HepG2 (cell line): ENCODE measurements at regions not wholly inside any gene's neighbourhood (a gene's known extent, or its start where the extent isn't known, plus 50 kb on each side); places are given as distances from the start of the nearest gene placed in this dataset.

Experiments used
- ASH2L ChIP-seq: fragments of 300-600, 200-600 bp; sonication (generic); IDR thresholded peaks from 2 replicates; pipeline ENCODE4 v1.7.0; 2017; ENCODE audit warnings: low read depth, mild to moderate bottlenecking, moderate library complexity, mixed read lengths, low read length; ENCODE audit not compliant: insufficient read length
- CBX5 ChIP-seq: sonication (generic); formaldehyde crosslinking; IDR thresholded peaks from 2 replicates; pipeline ENCODE4 v1.4.0; 2020; ENCODE audit warnings: missing genetic modification reagents, borderline replicate concordance
- EZH2 ChIP-seq: conservative IDR thresholded peaks from 2 replicates; pipeline ENCODE4 v1.6.1; 2012; ENCODE audit warnings: mild to moderate bottlenecking, low read depth, low read length, moderate library complexity
- GLI4 ChIP-seq: sonication (generic); formaldehyde crosslinking; IDR thresholded peaks from 2 replicates; pipeline ENCODE4 v1.5.1; 2020; ENCODE audit warnings: missing genetic modification reagents, mild to moderate bottlenecking, moderate library complexity, borderline replicate concordance
- MBNL3 ChIP-seq: fragments of 250-450 bp; sonication (Bioruptor Pico); conservative IDR thresholded peaks from 2 replicates; pipeline ENCODE4 v1.8.0; 2022; ENCODE audit warnings: mild to moderate bottlenecking, inconsistent platforms
- NCOR1 ChIP-seq: fragments of 200-600 bp; sonication (generic); IDR thresholded peaks from 2 replicates; pipeline ENCODE4 v1.7.0; 2017; ENCODE audit warnings: antibody characterized with exemption, low read length, borderline replicate concordance
- PITX1 ChIP-seq: sonication (generic); formaldehyde crosslinking; IDR thresholded peaks from 2 replicates; pipeline ENCODE4 v1.5.1; 2020; ENCODE audit warnings: mild to moderate bottlenecking, missing genetic modification reagents
- RBM39 ChIP-seq: fragments of 200-400 bp; formaldehyde crosslinking; IDR thresholded peaks from one replicate; pipeline ENCODE4 v1.6.1; 2018; ENCODE audit warnings: antibody characterized with exemption, mild to moderate bottlenecking, low read depth, low read length; ENCODE audit not compliant: poor library complexity, severe bottlenecking
- SIN3A ChIP-seq: IDR thresholded peaks from 2 replicates; pipeline ENCODE4 v1.6.1; 2011; ENCODE audit warnings: low read depth, mild to moderate bottlenecking, control low read depth, low read length, borderline replicate concordance
- ZKSCAN1 ChIP-seq: fragments of 150-350 bp; IDR thresholded peaks from 2 replicates; pipeline ENCODE4 v1.6.1; 2014; ENCODE audit warnings: low read length
- ZNF138 ChIP-seq: sonication (generic); formaldehyde crosslinking; IDR thresholded peaks from 2 replicates; pipeline ENCODE4 v1.5.0; 2020; ENCODE audit warnings: mild to moderate bottlenecking, low read depth, missing genetic modification reagents
- ZNF713 ChIP-seq: sonication (generic); formaldehyde crosslinking; IDR thresholded peaks from 2 replicates; pipeline ENCODE4 v1.4.0; 2020; ENCODE audit warnings: mild to moderate bottlenecking, missing genetic modification reagents
- ZNF746 ChIP-seq: sonication (generic); formaldehyde crosslinking; IDR thresholded peaks from 2 replicates; pipeline ENCODE4 v1.8.0; 2022; ENCODE audit warnings: mild to moderate bottlenecking, missing genetic modification reagents
- TF ChIP-seq, protein P1 (sequence below): sonication (generic); formaldehyde crosslinking; IDR thresholded peaks from 2 replicates; pipeline ENCODE4 v1.4.0; 2020; ENCODE audit warnings: mild to moderate bottlenecking, missing genetic modification reagents
- TF ChIP-seq, protein P2 (sequence below): IDR thresholded peaks from 2 replicates; pipeline ENCODE4 v1.4.0; 2020; ENCODE audit warnings: mild to moderate bottlenecking, missing genetic modification reagents
- TF ChIP-seq, protein P3 (sequence below): sonication (generic); formaldehyde crosslinking; IDR thresholded peaks from 2 replicates; pipeline ENCODE4 v1.4.0; 2020; ENCODE audit warnings: missing genetic modification reagents
- TF ChIP-seq, protein P4 (sequence below), 2 experiments: sonication (generic) in 1 of 2; formaldehyde crosslinking in 1 of 2; IDR thresholded peaks; 2 replicates each; pipeline versions ENCODE4 v1.6.1 to v1.9.0; 2014 to 2022; ENCODE audit warnings: antibody characterized with exemption in 1 of 2, borderline replicate concordance in 1 of 2, inconsistent platforms in 1 of 2, low read depth in 1 of 2, missing genetic modification reagents in 1 of 2
- TF ChIP-seq, protein P5 (sequence below): sonication (generic); formaldehyde crosslinking; IDR thresholded peaks from 2 replicates; pipeline ENCODE4 v1.5.0; 2020; ENCODE audit warnings: missing genetic modification reagents, mild to moderate bottlenecking, borderline replicate concordance

DNA sequence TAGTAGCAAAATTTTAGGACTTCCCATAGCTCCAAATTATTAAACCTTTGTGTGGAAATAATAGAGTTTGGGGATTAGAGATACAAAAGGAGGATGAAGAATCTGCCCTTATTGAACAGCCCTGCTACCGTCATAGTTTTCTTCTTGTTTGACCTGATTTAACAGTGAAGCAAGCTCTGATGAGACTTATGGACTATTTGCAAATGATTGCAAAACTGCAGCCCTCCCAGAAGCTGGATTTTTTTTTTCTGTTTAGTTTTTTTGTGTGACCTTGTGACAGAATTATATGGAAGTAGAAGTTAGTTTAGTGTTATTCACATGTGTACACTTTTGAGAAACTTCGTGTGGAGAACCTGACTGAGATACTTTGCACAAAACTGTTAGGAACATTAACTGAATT lies 267.8 kb downstream of the KCNRG start (continued):
- TF ChIP-seq SIN3A: no peak
- no peak for TF ChIP-seq ZNF746 (CRISPR knock-in tag)
- no peak for TF ChIP-seq ZKSCAN1
- TF ChIP-seq, protein P1, sequence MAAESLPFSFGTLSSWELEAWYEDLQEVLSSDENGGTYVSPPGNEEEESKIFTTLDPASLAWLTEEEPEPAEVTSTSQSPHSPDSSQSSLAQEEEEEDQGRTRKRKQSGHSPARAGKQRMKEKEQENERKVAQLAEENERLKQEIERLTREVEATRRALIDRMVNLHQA (CRISPR knock-in tag): 0 out of 2 replicates have a peak, but pooled peaks have one; percentile 34
- TF ChIP-seq, protein P2, sequence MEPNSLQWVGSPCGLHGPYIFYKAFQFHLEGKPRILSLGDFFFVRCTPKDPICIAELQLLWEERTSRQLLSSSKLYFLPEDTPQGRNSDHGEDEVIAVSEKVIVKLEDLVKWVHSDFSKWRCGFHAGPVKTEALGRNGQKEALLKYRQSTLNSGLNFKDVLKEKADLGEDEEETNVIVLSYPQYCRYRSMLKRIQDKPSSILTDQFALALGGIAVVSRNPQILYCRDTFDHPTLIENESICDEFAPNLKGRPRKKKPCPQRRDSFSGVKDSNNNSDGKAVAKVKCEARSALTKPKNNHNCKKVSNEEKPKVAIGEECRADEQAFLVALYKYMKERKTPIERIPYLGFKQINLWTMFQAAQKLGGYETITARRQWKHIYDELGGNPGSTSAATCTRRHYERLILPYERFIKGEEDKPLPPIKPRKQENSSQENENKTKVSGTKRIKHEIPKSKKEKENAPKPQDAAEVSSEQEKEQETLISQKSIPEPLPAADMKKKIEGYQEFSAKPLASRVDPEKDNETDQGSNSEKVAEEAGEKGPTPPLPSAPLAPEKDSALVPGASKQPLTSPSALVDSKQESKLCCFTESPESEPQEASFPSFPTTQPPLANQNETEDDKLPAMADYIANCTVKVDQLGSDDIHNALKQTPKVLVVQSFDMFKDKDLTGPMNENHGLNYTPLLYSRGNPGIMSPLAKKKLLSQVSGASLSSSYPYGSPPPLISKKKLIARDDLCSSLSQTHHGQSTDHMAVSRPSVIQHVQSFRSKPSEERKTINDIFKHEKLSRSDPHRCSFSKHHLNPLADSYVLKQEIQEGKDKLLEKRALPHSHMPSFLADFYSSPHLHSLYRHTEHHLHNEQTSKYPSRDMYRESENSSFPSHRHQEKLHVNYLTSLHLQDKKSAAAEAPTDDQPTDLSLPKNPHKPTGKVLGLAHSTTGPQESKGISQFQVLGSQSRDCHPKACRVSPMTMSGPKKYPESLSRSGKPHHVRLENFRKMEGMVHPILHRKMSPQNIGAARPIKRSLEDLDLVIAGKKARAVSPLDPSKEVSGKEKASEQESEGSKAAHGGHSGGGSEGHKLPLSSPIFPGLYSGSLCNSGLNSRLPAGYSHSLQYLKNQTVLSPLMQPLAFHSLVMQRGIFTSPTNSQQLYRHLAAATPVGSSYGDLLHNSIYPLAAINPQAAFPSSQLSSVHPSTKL (CRISPR knock-in tag): peak; percentile 94
- no peak for TF ChIP-seq ZNF713 (CRISPR knock-in tag)
- no peak for TF ChIP-seq CBX5 (CRISPR knock-in tag)
- no peak for TF ChIP-seq ZNF138 (CRISPR knock-in tag)
- TF ChIP-seq MBNL3 (CRISPR knock-in tag): no peak
- no peak for TF ChIP-seq RBM39
- TF ChIP-seq PITX1 (CRISPR knock-in tag): peak; percentile 43; the same call in 1 of the 2 replicates
- no peak for TF ChIP-seq EZH2
- TF ChIP-seq, protein P3, sequence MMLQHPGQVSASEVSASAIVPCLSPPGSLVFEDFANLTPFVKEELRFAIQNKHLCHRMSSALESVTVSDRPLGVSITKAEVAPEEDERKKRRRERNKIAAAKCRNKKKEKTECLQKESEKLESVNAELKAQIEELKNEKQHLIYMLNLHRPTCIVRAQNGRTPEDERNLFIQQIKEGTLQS (CRISPR knock-in tag): no peak
- TF ChIP-seq GLI4 (CRISPR knock-in tag): no peak
- TF ChIP-seq, protein P4, sequence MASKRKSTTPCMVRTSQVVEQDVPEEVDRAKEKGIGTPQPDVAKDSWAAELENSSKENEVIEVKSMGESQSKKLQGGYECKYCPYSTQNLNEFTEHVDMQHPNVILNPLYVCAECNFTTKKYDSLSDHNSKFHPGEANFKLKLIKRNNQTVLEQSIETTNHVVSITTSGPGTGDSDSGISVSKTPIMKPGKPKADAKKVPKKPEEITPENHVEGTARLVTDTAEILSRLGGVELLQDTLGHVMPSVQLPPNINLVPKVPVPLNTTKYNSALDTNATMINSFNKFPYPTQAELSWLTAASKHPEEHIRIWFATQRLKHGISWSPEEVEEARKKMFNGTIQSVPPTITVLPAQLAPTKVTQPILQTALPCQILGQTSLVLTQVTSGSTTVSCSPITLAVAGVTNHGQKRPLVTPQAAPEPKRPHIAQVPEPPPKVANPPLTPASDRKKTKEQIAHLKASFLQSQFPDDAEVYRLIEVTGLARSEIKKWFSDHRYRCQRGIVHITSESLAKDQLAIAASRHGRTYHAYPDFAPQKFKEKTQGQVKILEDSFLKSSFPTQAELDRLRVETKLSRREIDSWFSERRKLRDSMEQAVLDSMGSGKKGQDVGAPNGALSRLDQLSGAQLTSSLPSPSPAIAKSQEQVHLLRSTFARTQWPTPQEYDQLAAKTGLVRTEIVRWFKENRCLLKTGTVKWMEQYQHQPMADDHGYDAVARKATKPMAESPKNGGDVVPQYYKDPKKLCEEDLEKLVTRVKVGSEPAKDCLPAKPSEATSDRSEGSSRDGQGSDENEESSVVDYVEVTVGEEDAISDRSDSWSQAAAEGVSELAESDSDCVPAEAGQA (IDR thresholded peaks at IDR 0.05; ENCODE audit: low read depth): 0 out of 2 replicates have a peak, but pooled peaks have one; percentile 42
- TF ChIP-seq, protein P4 (CRISPR knock-in tag; IDR thresholded peaks at IDR 0.05; ENCODE audit: borderline replicate concordance): no peak
- TF ChIP-seq ASH2L: peak; percentile 44
- TF ChIP-seq, protein P5, sequence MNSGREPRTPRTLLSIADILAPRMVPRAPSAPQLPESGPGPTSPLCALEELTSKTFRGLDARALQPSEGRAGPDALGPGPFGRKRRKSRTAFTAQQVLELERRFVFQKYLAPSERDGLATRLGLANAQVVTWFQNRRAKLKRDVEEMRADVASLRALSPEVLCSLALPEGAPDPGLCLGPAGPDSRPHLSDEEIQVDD (CRISPR knock-in tag): no peak
- TF ChIP-seq NCOR1: peak; percentile 83; the same call in 1 of the 2 replicates
